UCSD-AML1 (cell line): ENCODE measurements at regions not wholly inside any gene's neighbourhood (a gene's known extent, or its start where the extent isn't known, plus 50 kb on each side); places are given as distances from the start of the nearest gene placed in this dataset.

Source experiments
- DNase-seq: peaks from one replicate; lab custom pipeline; 2025; ENCODE audit not compliant: unreplicated experiment; lab: John Stamatoyannopoulos, UW

GRCh38 chr7:47639495-47640110 lies 57.7 kb upstream of the TNS3 start:
- no peak for DNase-seq

- DNase-seq, result no peak
Observed at GRCh38 chr7:47638679-47639315, 56.9 kb upstream of the TNS3 start.

- no peak for DNase-seq
Observed at GRCh38 chr7:47636433-47637175, 54.7 kb upstream of the TNS3 start.

GRCh38 chr7:47636081-47636432 lies 54.1 kb upstream of the TNS3 start:
- DNase-seq, result no peak

GRCh38 chr7:47635091-47636080 lies 53.5 kb upstream of the TNS3 start:
- no peak for DNase-seq

- DNase-seq, result no peak
Observed at GRCh38 chr7:47634273-47634672, 52.4 kb upstream of the TNS3 start.

GRCh38 chr7:47633134-47633533 lies 51.2 kb upstream of the TNS3 start:
- no peak for DNase-seq
